ENCODE measurements at regions not wholly inside any gene's neighbourhood (a gene's known extent, or its start where the extent isn't known, plus 50 kb on each side); places are given as distances from the start of the nearest gene placed in this dataset.

- TF ChIP-seq POLR2AphosphoS5 (IDR thresholded peaks at IDR 0.05; ENCODE audit: low read depth, low read length), result no peak
- no peak for TF ChIP-seq POLR2A (IDR thresholded peaks at IDR 0.05; ENCODE audit: low read depth, low read length)
- no peak for TF ChIP-seq SPI1 (IDR thresholded peaks at IDR 0.05; ENCODE audit: low read depth, low read length)
- no peak for TF ChIP-seq TAF1 (IDR thresholded peaks at IDR 0.05; ENCODE audit: low read depth, low read length)
- no peak for TF ChIP-seq POU2F2 (IDR thresholded peaks at IDR 0.05; ENCODE audit: low read depth, low read length)
Observed at GRCh38 chr6:56372406-56372995, 125.1 kb upstream of the COL21A1 start.

Measured in GM12891 (cell line).